ENCODE measurements at regions not wholly inside any gene's neighbourhood (a gene's known extent, or its start where the extent isn't known, plus 50 kb on each side); places are given as distances from the start of the nearest gene placed in this dataset.

DNA sequence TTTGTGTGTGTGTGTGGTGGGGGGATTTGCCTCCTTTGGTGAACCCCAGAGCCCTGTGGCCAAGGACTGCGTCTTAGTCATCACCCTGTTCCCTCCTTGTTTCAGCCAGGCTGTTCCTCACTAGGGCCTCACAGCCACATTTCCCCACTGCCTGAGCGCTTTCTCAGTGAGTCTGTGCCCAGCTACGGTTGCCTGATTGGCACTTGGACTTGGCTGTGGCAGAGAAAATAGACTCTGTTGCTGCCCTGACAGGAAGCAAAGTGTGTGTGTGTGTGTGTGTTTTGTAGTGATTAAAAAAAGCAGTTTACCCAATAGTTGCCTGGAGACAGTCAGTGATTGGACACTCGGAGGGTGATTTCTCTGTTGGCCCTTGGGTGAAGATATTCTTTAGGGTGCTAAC, 113.0 kb downstream of the UCHL1 start:
- no peak overlapping the region for H3K4me3 ChIP-seq (ENCODE audit: low read length)

GRCh38 chr4:41373221-41373620, 116.5 kb downstream of the UCHL1 start:
- no peaks in the 10 kb centered on the region for H3K27me3 ChIP-seq (ENCODE audit: low read depth, low read length)
- H3K27ac ChIP-seq (ENCODE audit: low read length), result no peak overlapping the region
- H2AFZ ChIP-seq (ENCODE audit: low read depth, low read length), result no peak overlapping the region
- H3K4me3 ChIP-seq (ENCODE audit: low read length), result no peak overlapping the region
- H3K36me3 ChIP-seq (replicated peaks; ENCODE audit: low read depth, low read length), result no peaks in the 10 kb centered on the region
- H3K9me3 ChIP-seq (ENCODE audit: insufficient read depth, low read length), result no peaks in the 10 kb centered on the region
- H3K4me1 ChIP-seq (ENCODE audit: low read length), result no peaks in the 10 kb centered on the region; the same call in 1 of the 2 replicates
- H3K9ac ChIP-seq (ENCODE audit: low read length), result no peak overlapping the region
- no peak for TF ChIP-seq EZH2phosphoT487 (IDR thresholded peaks at IDR 0.05; ENCODE audit: low read depth)
- no peak for TF ChIP-seq CTCF (IDR thresholded peaks at IDR 0.05; ENCODE audit: low read depth, low read length)
- no peaks in the 10 kb centered on the region for H3K79me2 ChIP-seq (ENCODE audit: low read length)
- no peak overlapping the region for H3K4me2 ChIP-seq (ENCODE audit: low read length)
- no peaks in the 10 kb centered on the region for H4K20me1 ChIP-seq (ENCODE audit: insufficient read depth, low read length)

More for the DNA sequence above, 113.0 kb downstream of the UCHL1 start:
- no peaks in the 10 kb centered on the region for H3K27me3 ChIP-seq (ENCODE audit: low read depth, low read length)
- H3K9me3 ChIP-seq (ENCODE audit: insufficient read depth, low read length), result no peaks in the 10 kb centered on the region
- no peak overlapping the region for H3K9ac ChIP-seq (ENCODE audit: low read length)
- H3K36me3 ChIP-seq (replicated peaks; ENCODE audit: low read depth, low read length), result no peaks in the 10 kb centered on the region
- no peak overlapping the region for H3K27ac ChIP-seq (ENCODE audit: low read length)
- H3K4me1 ChIP-seq (ENCODE audit: low read length), result no peaks in the 10 kb centered on the region; the same call in 1 of the 2 replicates
- TF ChIP-seq CTCF (IDR thresholded peaks at IDR 0.05; ENCODE audit: low read depth, low read length) (no peak), EZH2phosphoT487 (IDR thresholded peaks at IDR 0.05; ENCODE audit: low read depth) (no peak)
- no peak overlapping the region for H2AFZ ChIP-seq (ENCODE audit: low read depth, low read length)
- no peaks in the 10 kb centered on the region for H4K20me1 ChIP-seq (ENCODE audit: insufficient read depth, low read length)
- H3K4me2 ChIP-seq (ENCODE audit: low read length), result no peak overlapping the region
- no peaks in the 10 kb centered on the region for H3K79me2 ChIP-seq (ENCODE audit: low read length)

GRCh38 chr4:41374490-41374889, 117.8 kb downstream of the UCHL1 start:
- no peaks in the 10 kb centered on the region for H4K20me1 ChIP-seq (ENCODE audit: insufficient read depth, low read length)
- no peak overlapping the region for H2AFZ ChIP-seq (ENCODE audit: low read depth, low read length)
- no peak overlapping the region for H3K4me3 ChIP-seq (ENCODE audit: low read length)
- no peaks in the 10 kb centered on the region for H3K27me3 ChIP-seq (ENCODE audit: low read depth, low read length)
- no peak overlapping the region for H3K4me2 ChIP-seq (ENCODE audit: low read length)
- H3K36me3 ChIP-seq (replicated peaks; ENCODE audit: low read depth, low read length), result no peaks in the 10 kb centered on the region
- no peak overlapping the region for H3K9ac ChIP-seq (ENCODE audit: low read length)
- H3K79me2 ChIP-seq (ENCODE audit: low read length), result no peaks in the 10 kb centered on the region
- no peaks in the 10 kb centered on the region; the same call in 1 of the 2 replicates for H3K9me3 ChIP-seq (ENCODE audit: insufficient read depth, low read length)
- H3K27ac ChIP-seq (ENCODE audit: low read length), result no peak overlapping the region
- H3K4me1 ChIP-seq (ENCODE audit: low read length), result no peaks in the 10 kb centered on the region; the same call in 1 of the 2 replicates
- TF ChIP-seq EZH2phosphoT487 (IDR thresholded peaks at IDR 0.05; ENCODE audit: low read depth) (no peak), CTCF (IDR thresholded peaks at IDR 0.05; ENCODE audit: low read depth, low read length) (no peak)

DNA sequence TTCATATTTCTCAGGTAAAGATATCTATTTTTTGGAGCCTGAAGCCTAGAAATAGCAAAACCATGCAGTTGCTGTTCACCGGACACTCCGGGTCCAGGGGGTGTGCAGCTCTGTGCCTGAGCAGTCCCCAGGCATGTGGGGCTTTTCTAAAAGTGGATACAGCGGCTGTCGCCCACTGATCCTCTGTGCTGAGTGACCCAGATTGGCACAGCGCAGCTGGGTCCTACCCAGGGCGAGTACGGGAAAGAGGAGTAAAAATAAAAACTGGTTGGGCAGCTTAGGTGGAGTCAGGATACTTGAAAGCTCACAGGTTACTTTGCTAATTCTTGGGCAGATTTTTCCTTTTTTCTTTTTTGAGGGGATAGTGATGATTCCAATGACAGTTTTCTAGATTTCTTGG, 118.8 kb downstream of the UCHL1 start:
- Histone ChIP-seq H3K27ac (ENCODE audit: low read length) (no peak overlapping the region), H3K9me3 (ENCODE audit: insufficient read depth, low read length) (no peaks in the 10 kb centered on the region; the same call in 1 of the 2 replicates), H4K20me1 (ENCODE audit: insufficient read depth, low read length) (no peaks in the 10 kb centered on the region), H3K79me2 (ENCODE audit: low read length) (no peaks in the 10 kb centered on the region), H3K4me3 (ENCODE audit: low read length) (no peak overlapping the region), H3K4me1 (ENCODE audit: low read length) (no peaks in the 10 kb centered on the region; the same call in 1 of the 2 replicates), H2AFZ (ENCODE audit: low read depth, low read length) (no peak overlapping the region), H3K36me3 (replicated peaks; ENCODE audit: low read depth, low read length) (no peaks in the 10 kb centered on the region), H3K4me2 (ENCODE audit: low read length) (no peak overlapping the region), H3K27me3 (ENCODE audit: low read depth, low read length) (no peaks in the 10 kb centered on the region), H3K9ac (ENCODE audit: low read length) (no peak overlapping the region)
- TF ChIP-seq CTCF (IDR thresholded peaks at IDR 0.05; ENCODE audit: low read depth, low read length) (no peak), EZH2phosphoT487 (IDR thresholded peaks at IDR 0.05; ENCODE audit: low read depth) (no peak)

Measured in OCI-LY3 (cell line).